ENCODE measurements at regions not wholly inside any gene's neighbourhood (a gene's known extent, or its start where the extent isn't known, plus 50 kb on each side); places are given as distances from the start of the nearest gene placed in this dataset.
A peak's percentile ranks its signal among the peaks of the same experiment; 100 is the strongest.

DNA sequence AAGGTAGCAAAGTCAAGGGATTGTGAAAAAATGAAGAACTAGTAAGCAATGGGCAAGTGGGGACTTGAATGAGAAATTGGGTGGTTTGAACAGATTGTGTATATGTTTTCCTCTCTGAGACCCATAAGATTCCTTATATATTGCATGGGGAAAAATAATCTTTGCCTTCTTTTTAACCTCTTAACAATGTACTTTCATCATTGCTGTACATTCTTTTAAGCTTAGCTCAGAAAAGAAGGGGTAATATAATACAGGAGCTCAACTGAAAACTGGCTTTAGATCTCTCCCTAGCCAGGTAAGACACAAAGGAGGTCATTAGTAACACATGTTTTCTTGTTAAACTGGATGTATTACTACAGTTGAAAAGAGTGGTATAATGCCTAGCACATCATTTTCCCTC is 287.2 kb downstream of the RNF144B start:
- no peaks in the 10 kb centered on the region for H3K9me3 ChIP-seq (ENCODE audit: control insufficient read depth, insufficient read depth, low read length)
- no peak for TF ChIP-seq EZH2phosphoT487 (IDR thresholded peaks at IDR 0.05; ENCODE audit: borderline replicate concordance, low read length)
- TF ChIP-seq, protein P1, sequence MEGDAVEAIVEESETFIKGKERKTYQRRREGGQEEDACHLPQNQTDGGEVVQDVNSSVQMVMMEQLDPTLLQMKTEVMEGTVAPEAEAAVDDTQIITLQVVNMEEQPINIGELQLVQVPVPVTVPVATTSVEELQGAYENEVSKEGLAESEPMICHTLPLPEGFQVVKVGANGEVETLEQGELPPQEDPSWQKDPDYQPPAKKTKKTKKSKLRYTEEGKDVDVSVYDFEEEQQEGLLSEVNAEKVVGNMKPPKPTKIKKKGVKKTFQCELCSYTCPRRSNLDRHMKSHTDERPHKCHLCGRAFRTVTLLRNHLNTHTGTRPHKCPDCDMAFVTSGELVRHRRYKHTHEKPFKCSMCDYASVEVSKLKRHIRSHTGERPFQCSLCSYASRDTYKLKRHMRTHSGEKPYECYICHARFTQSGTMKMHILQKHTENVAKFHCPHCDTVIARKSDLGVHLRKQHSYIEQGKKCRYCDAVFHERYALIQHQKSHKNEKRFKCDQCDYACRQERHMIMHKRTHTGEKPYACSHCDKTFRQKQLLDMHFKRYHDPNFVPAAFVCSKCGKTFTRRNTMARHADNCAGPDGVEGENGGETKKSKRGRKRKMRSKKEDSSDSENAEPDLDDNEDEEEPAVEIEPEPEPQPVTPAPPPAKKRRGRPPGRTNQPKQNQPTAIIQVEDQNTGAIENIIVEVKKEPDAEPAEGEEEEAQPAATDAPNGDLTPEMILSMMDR (IDR thresholded peaks at IDR 0.05; ENCODE audit: low read depth, low read length, poor library complexity, severe bottlenecking): no peak
- no peak overlapping the region for H3K27ac ChIP-seq (ENCODE audit: low read depth, low read length)
- H3K27me3 ChIP-seq (ENCODE audit: control insufficient read depth, low read length): no peaks in the 10 kb centered on the region
- no peaks in the 10 kb centered on the region for H3K79me2 ChIP-seq (ENCODE audit: control insufficient read depth, low read length)
- H3K4me2 ChIP-seq (ENCODE audit: low read length): no peak overlapping the region
- no peak overlapping the region for H3K4me3 ChIP-seq (ENCODE audit: low read length)
- no peaks in the 10 kb centered on the region for H3F3A ChIP-seq (ENCODE audit: control insufficient read depth, insufficient read depth)
- H3K9me2 ChIP-seq (replicated peaks; ENCODE audit: control insufficient read depth, low read length): no peaks in the 10 kb centered on the region
- H4K20me1 ChIP-seq (ENCODE audit: control insufficient read depth, insufficient read depth, low read depth, low read length): no peaks in the 10 kb centered on the region
- H3K4me1 ChIP-seq (ENCODE audit: control insufficient read depth, low read length): no peaks in the 10 kb centered on the region
- H3K36me3 ChIP-seq (ENCODE audit: control insufficient read depth, low read length): no peaks in the 10 kb centered on the region

DNA sequence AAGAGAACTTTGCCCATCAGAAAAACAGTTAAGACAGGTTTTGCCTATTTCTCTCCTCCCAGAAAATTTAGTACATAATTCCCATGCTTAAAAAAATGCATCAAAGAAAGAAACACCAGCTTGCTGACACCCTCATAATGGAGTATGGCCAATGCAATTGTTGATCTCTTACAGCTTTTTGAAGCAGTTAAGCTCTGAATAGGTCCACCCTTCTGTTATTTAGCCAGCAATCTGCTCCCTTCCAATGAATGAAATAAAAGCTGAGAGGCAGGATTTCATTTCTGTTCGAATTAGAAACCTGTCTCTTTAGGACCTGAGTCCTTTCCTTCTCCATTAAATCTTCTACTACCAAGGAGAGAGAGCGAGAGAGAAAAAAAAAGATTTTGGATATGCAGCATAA is 288.7 kb downstream of the RNF144B start:
- no peak overlapping the region for H3K4me3 ChIP-seq (ENCODE audit: low read length)
- H3K79me2 ChIP-seq (ENCODE audit: control insufficient read depth, low read length): no peaks in the 10 kb centered on the region
- H3K4me2 ChIP-seq (ENCODE audit: low read length): no peak overlapping the region
- H3K9me2 ChIP-seq (replicated peaks; ENCODE audit: control insufficient read depth, low read length): no peaks in the 10 kb centered on the region
- no peaks in the 10 kb centered on the region for H3K36me3 ChIP-seq (ENCODE audit: control insufficient read depth, low read length)
- H3K27ac ChIP-seq (ENCODE audit: low read depth, low read length): no peak overlapping the region
- no peaks in the 10 kb centered on the region for H3K9me3 ChIP-seq (ENCODE audit: control insufficient read depth, insufficient read depth, low read length)
- no peaks in the 10 kb centered on the region for H3K27me3 ChIP-seq (ENCODE audit: control insufficient read depth, low read length)
- no peaks in the 10 kb centered on the region for H3F3A ChIP-seq (ENCODE audit: control insufficient read depth, insufficient read depth)
- no peaks in the 10 kb centered on the region for H3K4me1 ChIP-seq (ENCODE audit: control insufficient read depth, low read length)
- TF ChIP-seq, protein P1 (IDR thresholded peaks at IDR 0.05; ENCODE audit: low read depth, low read length, poor library complexity, severe bottlenecking): no peak
- no peak for TF ChIP-seq EZH2phosphoT487 (IDR thresholded peaks at IDR 0.05; ENCODE audit: borderline replicate concordance, low read length)
- H4K20me1 ChIP-seq (ENCODE audit: control insufficient read depth, insufficient read depth, low read depth, low read length): no peaks in the 10 kb centered on the region

DNA sequence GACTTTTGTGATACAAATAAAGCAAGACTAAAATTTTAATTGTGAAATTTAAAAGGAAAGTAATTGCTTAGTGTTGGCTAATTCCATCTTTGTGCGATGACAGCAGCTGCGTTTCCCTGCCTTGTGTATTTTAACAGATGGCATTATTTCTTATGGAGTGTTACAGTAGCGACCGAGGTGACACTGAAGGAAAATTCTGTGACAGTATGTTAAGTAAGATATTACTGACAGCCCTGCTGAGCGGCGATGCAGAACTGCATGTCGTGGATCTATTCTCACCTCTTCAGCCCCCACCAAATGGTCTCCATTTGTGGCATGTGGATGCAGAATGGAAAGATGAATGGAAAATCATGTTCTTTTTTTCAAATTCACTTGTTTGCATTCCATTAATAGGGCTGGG is 289.4 kb downstream of the RNF144B start:
- H3K27me3 ChIP-seq (ENCODE audit: control insufficient read depth, low read length): no peaks in the 10 kb centered on the region
- TF ChIP-seq EZH2phosphoT487 (IDR thresholded peaks at IDR 0.05; ENCODE audit: borderline replicate concordance, low read length): no peak
- TF ChIP-seq, protein P1 (IDR thresholded peaks at IDR 0.05; ENCODE audit: low read depth, low read length, poor library complexity, severe bottlenecking): no peak
- no peaks in the 10 kb centered on the region for H3K4me1 ChIP-seq (ENCODE audit: control insufficient read depth, low read length)
- H4K20me1 ChIP-seq (ENCODE audit: control insufficient read depth, insufficient read depth, low read depth, low read length): no peaks in the 10 kb centered on the region
- no peak overlapping the region for H3K4me3 ChIP-seq (ENCODE audit: low read length)
- no peaks in the 10 kb centered on the region for H3K9me3 ChIP-seq (ENCODE audit: control insufficient read depth, insufficient read depth, low read length)
- H3K27ac ChIP-seq (ENCODE audit: low read depth, low read length): no peak overlapping the region
- no peak overlapping the region for H3K4me2 ChIP-seq (ENCODE audit: low read length)
- H3K9me2 ChIP-seq (replicated peaks; ENCODE audit: control insufficient read depth, low read length): no peaks in the 10 kb centered on the region
- no peaks in the 10 kb centered on the region for H3K79me2 ChIP-seq (ENCODE audit: control insufficient read depth, low read length)
- H3K36me3 ChIP-seq (ENCODE audit: control insufficient read depth, low read length): no peaks in the 10 kb centered on the region
- no peaks in the 10 kb centered on the region for H3F3A ChIP-seq (ENCODE audit: control insufficient read depth, insufficient read depth)

DNA sequence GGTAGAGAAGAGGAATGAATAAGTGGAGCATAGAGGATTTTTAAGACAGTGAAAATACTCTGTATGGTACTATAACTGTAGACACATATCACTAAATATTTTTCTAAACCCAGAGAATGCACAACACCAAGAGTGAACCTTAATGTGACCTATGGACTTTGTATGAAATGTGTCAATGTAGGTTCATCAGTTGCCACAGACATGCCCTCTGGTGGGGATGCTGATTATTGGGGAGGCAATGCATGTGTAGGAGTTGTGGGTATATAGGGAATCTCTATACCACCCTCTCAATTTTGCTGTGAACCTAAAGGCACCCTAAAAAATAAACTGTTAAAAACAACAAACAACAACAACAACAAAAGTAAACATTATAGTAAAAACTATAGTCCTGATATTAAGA is 293.7 kb downstream of the RNF144B start:
- no peaks in the 10 kb centered on the region for H3K9me3 ChIP-seq (ENCODE audit: control insufficient read depth, insufficient read depth, low read length)
- no peaks in the 10 kb centered on the region for H3K9me2 ChIP-seq (replicated peaks; ENCODE audit: control insufficient read depth, low read length)
- H3K27ac ChIP-seq (ENCODE audit: low read depth, low read length): no peak overlapping the region
- H4K20me1 ChIP-seq (ENCODE audit: control insufficient read depth, insufficient read depth, low read depth, low read length): no peaks in the 10 kb centered on the region
- H3K4me3 ChIP-seq (ENCODE audit: low read length): no peak overlapping the region
- H3F3A ChIP-seq (ENCODE audit: control insufficient read depth, insufficient read depth): no peaks in the 10 kb centered on the region
- no peak overlapping the region for H3K4me2 ChIP-seq (ENCODE audit: low read length)
- H3K4me1 ChIP-seq (ENCODE audit: control insufficient read depth, low read length): no peaks in the 10 kb centered on the region
- TF ChIP-seq EZH2phosphoT487 (IDR thresholded peaks at IDR 0.05; ENCODE audit: borderline replicate concordance, low read length): no peak
- TF ChIP-seq, protein P1 (IDR thresholded peaks at IDR 0.05; ENCODE audit: low read depth, low read length, poor library complexity, severe bottlenecking): peak; percentile 31
- H3K79me2 ChIP-seq (ENCODE audit: control insufficient read depth, low read length): no peaks in the 10 kb centered on the region
- no peaks in the 10 kb centered on the region for H3K27me3 ChIP-seq (ENCODE audit: control insufficient read depth, low read length)
- H3K36me3 ChIP-seq (ENCODE audit: control insufficient read depth, low read length): no peaks in the 10 kb centered on the region
